HUES48 (cell line): ENCODE measurements at regions not wholly inside any gene's neighbourhood (a gene's known extent, or its start where the extent isn't known, plus 50 kb on each side); places are given as distances from the start of the nearest gene placed in this dataset.

Experiments
- H3K27ac ChIP-seq: one replicate; pipeline ENCODE4 v1.7.0; 2013; ENCODE audit warnings: low read depth, low read length, inconsistent platforms
- H3K27me3 ChIP-seq: 2 replicates; pipeline ENCODE4 v1.6.1; 2013; ENCODE audit warnings: mild to moderate bottlenecking, low read length; ENCODE audit not compliant: control insufficient read depth, insufficient read depth
- H3K36me3 ChIP-seq: 2 replicates; pipeline ENCODE4 v1.6.1; 2013; ENCODE audit warnings: low read length; ENCODE audit not compliant: control insufficient read depth, insufficient read depth
- H3K4me1 ChIP-seq: 2 replicates; pipeline ENCODE4 v1.6.1; 2013; ENCODE audit warnings: mild to moderate bottlenecking, low read length; ENCODE audit not compliant: control insufficient read depth, insufficient read depth
- H3K4me3 ChIP-seq: 2 replicates; pipeline ENCODE4 v1.5.1; 2013; ENCODE audit warnings: mild to moderate bottlenecking, low read depth, low read length
- H3K9ac ChIP-seq: 2 replicates; pipeline ENCODE4 v1.6.1; 2013; ENCODE audit warnings: mild to moderate bottlenecking, low read depth, low read length, moderate library complexity
- H3K9me3 ChIP-seq: 2 replicates; pipeline ENCODE4 v1.6.1; 2013; ENCODE audit warnings: low read length; ENCODE audit not compliant: control insufficient read depth, insufficient read depth

DNA sequence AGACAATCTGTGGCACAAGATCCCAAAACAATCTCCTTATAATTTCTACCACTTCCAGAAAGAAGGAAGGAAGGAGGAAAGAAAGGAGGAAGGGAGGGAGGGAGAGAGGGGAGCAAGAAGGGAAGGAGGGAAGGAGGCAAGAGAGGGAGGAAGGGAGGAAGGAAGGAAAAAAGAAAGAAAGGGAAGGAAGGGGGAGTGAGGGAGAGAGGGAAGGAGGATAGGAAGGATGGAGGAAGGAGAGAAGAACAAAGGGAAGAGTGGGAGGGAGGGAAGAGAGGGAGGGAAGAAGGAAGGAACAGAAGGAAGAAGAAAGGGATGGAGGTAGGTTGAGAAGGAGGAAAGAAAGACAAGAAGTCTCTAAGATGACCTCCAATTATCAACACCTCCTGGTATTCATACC, 185.5 kb upstream of the NFE2L3 start:
- Histone ChIP-seq H3K36me3 (no peaks in the 10 kb centered on the region), H3K9me3 (no peaks in the 10 kb centered on the region), H3K9ac (no peak overlapping the region), H3K27ac (no peak overlapping the region), H3K4me3 (no peak overlapping the region), H3K27me3 (no peaks in the 10 kb centered on the region), H3K4me1 (no peaks in the 10 kb centered on the region)

DNA sequence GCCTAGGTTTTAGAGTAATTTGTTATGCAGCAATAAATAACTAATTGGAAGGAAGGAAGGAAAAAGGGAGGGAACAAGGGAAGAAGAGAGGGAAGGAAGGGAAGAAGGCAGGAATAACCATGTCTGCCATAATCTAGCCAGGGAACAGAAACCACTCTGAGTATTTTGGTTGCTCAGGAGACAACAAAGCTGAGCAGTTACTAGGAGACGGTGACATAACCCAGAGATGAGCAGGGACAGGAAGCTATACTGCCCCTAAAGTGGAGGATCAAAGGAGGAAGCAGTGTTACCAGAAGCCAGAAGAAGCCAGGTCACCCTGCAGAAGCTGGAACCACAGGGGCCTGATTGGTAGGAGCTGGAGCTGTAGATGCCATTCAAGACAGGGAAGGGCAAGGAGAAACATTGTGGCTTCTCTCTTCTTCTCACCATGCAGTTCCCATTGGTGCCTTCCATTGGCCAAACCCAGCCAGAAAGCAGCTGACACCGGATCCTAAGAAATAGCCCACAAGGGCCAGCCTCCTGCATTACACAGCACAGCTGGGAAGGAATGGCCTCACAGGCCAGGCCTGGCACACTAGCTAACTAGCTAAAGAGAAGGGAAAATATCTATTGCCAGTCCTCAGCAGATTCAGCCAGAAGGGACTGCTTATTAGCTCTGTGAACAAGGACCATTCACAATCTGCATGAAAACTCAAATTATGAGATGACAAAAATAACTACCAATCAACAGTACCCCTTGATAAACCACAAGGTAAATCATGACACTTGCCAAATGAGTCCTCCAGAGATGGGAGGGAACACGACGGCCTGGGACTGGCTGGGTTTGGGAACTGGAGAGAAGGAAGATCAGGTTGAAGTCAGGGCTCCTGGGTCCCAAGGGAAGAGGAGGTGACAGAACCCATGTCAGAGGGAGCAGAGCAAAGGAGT, 184.5 kb upstream of the NFE2L3 start:
- Histone ChIP-seq H3K27me3 (no peaks in the 10 kb centered on the region), H3K36me3 (no peaks in the 10 kb centered on the region), H3K4me3 (no peak overlapping the region), H3K4me1 (no peaks in the 10 kb centered on the region), H3K9ac (no peak overlapping the region), H3K27ac (no peak overlapping the region), H3K9me3 (no peaks in the 10 kb centered on the region)

DNA sequence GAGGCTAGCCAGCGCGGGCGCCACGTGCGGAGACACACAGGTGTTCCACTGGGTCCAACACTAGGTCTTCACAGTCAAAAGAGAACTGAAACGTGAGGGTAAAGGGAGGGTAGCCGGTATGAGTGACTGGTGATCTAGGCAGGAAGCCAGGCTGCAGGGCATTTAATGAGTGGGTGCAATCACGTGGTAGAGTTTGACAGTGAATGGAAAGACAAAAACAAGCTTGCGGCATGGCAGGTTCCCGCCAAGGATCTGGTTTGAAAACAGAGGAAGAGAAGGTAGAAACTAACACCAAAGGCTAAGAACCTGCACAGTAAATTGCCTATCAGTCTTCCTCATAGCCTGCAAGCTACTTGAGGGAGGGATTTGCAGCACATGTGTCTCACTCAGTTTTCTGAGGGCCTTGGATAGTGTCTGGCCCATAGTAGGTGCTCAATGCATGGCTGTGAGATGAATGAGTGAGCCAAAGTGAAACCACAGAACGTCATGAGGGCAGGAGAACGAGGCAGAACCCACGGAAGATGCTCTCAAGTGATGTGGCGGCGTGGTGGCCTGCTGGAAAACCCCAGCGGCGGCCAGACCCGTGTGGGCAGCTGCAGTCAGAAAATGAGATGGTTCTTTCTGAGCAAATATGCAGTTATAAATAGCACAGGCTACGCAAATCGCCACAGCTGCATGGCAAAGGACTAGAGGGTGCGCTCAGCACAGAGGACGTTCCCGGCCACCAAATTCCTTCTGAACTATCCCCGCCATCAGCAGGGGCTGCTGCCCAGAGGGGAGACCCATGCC, 183.6 kb upstream of the NFE2L3 start:
- Histone ChIP-seq H3K4me3 (no peak overlapping the region), H3K36me3 (no peaks in the 10 kb centered on the region), H3K27me3 (no peaks in the 10 kb centered on the region), H3K9me3 (no peaks in the 10 kb centered on the region), H3K9ac (no peak overlapping the region), H3K27ac (no peak overlapping the region), H3K4me1 (no peaks in the 10 kb centered on the region)

DNA sequence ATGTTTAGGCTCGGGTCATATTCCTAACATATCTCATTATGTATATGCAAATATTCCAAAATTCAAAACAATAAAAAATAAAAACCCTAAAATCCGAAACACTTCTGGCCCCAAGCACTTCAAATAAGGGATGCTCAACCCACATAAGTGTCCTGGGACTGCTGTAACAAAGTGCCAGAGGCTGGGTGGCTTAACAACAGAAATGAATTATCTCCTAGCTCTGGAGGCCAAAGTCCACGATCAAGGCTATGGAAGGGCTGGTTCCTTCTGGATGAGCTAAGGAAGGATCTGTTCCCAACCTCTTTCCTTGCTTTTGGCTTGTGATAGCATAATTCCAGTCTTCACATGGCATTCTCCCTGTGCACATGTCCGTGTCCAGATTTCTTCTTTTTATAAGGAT, 181.6 kb upstream of the NFE2L3 start:
- H3K4me3 ChIP-seq = no peak overlapping the region
- no peak overlapping the region for H3K27ac ChIP-seq
- H3K9me3 ChIP-seq = no peaks in the 10 kb centered on the region
- H3K36me3 ChIP-seq = no peaks in the 10 kb centered on the region
- no peaks in the 10 kb centered on the region for H3K27me3 ChIP-seq
- no peak overlapping the region for H3K9ac ChIP-seq
- H3K4me1 ChIP-seq = no peaks in the 10 kb centered on the region

DNA sequence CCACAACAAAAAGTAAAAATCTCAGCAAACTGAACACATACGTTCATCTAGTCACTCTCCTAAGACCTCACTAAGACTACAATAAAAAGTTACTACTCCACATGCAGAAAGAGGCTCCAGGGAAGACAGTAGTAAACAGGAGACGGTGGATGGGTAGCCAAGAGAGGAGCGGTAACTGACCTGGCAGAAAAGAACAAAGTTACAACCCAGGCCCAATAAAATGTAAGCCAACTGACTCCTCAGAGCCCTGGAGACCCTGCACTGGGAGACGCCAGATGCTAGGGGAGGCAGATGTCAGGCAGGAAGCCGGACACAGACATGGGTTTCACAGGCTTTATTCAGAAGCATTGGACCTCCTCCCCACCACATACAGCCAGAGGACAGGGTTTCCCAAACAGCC, 181.1 kb upstream of the NFE2L3 start:
- H3K9ac ChIP-seq = no peak overlapping the region
- no peak overlapping the region for H3K27ac ChIP-seq
- H3K27me3 ChIP-seq = no peaks in the 10 kb centered on the region
- no peaks in the 10 kb centered on the region for H3K9me3 ChIP-seq
- H3K36me3 ChIP-seq = no peaks in the 10 kb centered on the region
- H3K4me1 ChIP-seq = no peaks in the 10 kb centered on the region
- H3K4me3 ChIP-seq = no peak overlapping the region

DNA sequence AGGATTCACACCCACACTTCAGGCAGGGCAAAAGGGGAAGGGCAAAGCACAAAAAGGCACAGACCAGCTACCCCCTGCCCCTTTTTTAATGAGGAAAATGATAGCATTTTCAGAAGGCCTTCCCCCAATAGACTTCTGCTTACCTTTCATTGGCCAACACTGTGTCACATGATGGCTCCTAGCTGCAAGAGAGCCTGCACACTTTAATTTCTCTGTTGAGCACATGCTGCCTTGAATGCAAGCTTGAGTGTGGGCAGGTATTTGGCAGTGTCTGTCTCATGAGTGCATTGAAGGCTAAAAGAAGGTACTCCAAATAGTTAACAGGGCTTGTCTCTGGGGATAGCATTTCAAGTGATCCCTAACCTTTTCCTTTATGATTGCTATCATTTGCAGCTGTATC, 175.4 kb upstream of the NFE2L3 start:
- Histone ChIP-seq H3K36me3 (no peaks in the 10 kb centered on the region), H3K9me3 (peaks cover 9% of the 10 kb centered on the region), H3K27ac (no peak overlapping the region), H3K4me3 (no peak overlapping the region), H3K4me1 (no peaks in the 10 kb centered on the region), H3K27me3 (no peaks in the 10 kb centered on the region), H3K9ac (no peak overlapping the region)

DNA sequence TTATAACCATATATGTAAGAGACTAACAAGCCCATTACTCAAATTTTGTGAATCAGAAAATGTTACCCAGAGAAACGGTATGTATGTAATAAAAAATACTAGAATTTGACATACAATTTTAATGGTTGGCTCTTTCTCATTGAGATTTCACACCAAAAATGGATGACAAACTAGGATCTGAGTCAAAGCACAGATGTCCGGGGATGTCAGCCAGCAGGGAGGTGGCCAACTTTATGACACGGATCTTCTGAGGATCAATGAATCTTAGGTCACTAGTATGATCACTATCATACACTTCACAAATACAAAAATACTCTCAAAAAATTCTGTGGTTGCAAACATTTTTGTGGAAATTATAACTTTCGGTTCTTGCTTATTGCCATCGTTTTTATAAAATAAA, 173.5 kb upstream of the NFE2L3 start:
- no peaks in the 10 kb centered on the region for H3K27me3 ChIP-seq
- H3K36me3 ChIP-seq = no peaks in the 10 kb centered on the region
- peaks cover 9% of the 10 kb centered on the region for H3K9me3 ChIP-seq
- H3K4me1 ChIP-seq = no peaks in the 10 kb centered on the region
- no peak overlapping the region for H3K9ac ChIP-seq
- no peak overlapping the region for H3K27ac ChIP-seq
- H3K4me3 ChIP-seq = no peak overlapping the region

DNA sequence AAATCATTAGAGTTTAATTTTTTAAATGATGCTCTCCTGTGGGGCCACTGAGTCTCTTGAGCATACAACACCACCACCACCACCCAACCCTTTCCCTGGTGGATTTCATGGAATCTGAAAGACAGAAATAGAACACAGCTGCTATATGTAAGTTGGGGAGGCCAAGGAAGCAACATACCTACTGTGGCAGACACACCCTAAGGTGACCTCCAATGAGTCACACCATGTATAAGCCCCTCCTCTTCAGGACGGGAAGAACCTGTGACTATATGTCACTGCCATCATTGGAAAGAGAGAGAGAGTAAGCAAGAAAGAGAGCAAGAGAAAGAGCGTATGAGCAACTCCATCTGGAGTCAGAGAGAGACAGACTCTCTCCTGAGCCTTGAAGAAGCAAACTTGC, 172.4 kb upstream of the NFE2L3 start:
- H3K27me3 ChIP-seq = no peaks in the 10 kb centered on the region

DNA sequence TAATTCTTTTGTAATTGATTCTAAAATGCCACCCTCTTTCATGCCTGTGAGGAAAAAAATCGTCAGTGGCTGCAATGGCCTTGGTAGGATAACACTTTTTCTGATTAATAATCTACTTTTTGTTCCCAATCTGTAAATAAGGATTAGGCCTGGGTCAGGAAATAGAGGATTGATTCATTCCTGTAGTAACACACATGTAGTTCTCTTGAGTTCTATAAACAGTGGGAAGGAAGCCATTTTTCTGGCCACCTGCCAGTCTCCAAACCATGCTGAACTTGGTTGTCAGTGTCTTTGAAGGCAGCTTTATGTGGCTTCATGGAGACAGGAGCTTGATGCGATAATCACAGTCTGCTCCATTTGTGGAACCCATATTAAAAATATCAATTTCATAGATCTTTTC, 169.3 kb upstream of the NFE2L3 start:
- Histone ChIP-seq H3K4me3 (no peak overlapping the region), H3K36me3 (no peaks in the 10 kb centered on the region), H3K9me3 (no peaks in the 10 kb centered on the region), H3K27me3 (no peaks in the 10 kb centered on the region), H3K27ac (no peak overlapping the region), H3K9ac (no peak overlapping the region), H3K4me1 (no peaks in the 10 kb centered on the region)

More for the DNA sequence above, 172.4 kb upstream of the NFE2L3 start:
- Histone ChIP-seq H3K36me3 (no peaks in the 10 kb centered on the region), H3K9ac (no peak overlapping the region), H3K4me3 (no peak overlapping the region), H3K4me1 (no peaks in the 10 kb centered on the region), H3K27ac (no peak overlapping the region), H3K9me3 (peaks cover 9% of the 10 kb centered on the region)

DNA sequence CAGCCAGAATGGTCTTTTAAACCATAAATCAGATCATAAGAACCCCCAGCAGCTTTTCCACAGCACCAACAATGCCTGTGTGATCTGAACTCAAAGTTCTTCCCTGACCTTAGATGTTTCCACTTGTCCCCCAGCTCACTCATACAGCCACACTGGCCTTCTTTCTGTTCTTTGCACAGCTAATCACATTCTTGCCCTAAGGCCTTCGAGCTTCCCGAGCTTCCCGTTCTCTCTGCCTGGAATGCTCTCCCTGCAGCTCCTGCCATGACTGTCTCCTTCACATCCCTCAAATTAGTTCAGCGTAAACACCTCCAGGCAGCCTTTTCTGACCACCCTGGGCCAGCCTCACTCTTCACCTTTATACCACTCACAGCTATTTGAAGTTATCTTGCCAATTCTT, 166.8 kb upstream of the NFE2L3 start:
- no peaks in the 10 kb centered on the region for H3K27me3 ChIP-seq
- no peak overlapping the region for H3K27ac ChIP-seq

DNA sequence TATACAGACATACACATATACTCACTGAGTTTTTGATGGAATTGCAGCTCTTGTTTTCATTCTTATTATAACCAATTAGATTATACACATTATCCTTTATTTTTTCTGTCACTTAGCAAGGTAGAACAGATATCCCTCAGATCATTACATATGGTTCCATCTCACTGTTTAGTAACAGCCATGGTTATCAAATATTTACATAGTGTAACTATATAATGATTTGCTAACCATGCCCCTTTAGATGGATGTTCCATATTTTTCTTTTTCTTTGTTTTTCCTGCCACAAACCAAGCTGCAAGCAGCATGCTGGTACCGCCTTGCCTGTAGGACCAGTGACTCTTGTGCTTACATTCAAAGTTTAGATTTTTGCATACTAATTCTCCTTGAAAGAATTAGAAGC, 163.4 kb upstream of the NFE2L3 start:
- H3K36me3 ChIP-seq = no peaks in the 10 kb centered on the region
- no peaks in the 10 kb centered on the region for H3K4me1 ChIP-seq
- H3K27me3 ChIP-seq = no peaks in the 10 kb centered on the region
- no peaks in the 10 kb centered on the region for H3K9me3 ChIP-seq
- H3K27ac ChIP-seq = no peak overlapping the region
- no peak overlapping the region for H3K9ac ChIP-seq
- no peak overlapping the region for H3K4me3 ChIP-seq

More for the DNA sequence above, 166.8 kb upstream of the NFE2L3 start:
- Histone ChIP-seq H3K9ac (no peak overlapping the region), H3K36me3 (no peaks in the 10 kb centered on the region), H3K4me1 (no peaks in the 10 kb centered on the region), H3K9me3 (no peaks in the 10 kb centered on the region), H3K4me3 (no peak overlapping the region)
